WTC11 (cell line): ENCODE measurements at regions not wholly inside any gene's neighbourhood (a gene's known extent, or its start where the extent isn't known, plus 50 kb on each side); places are given as distances from the start of the nearest gene placed in this dataset.

Experiments used
- CTCF ChIP-seq: fragments of 200-600 bp; IDR thresholded peaks from 2 replicates; pipeline ENCODE4 v1.8.0; 2022; ENCODE audit warnings: antibody characterized with exemption
- FOXP4 ChIP-seq: sonication (generic); formaldehyde crosslinking; IDR thresholded peaks from 2 replicates; pipeline ENCODE4 v1.8.0; 2022; ENCODE audit warnings: mild to moderate bottlenecking, missing genetic modification reagents
- MAX ChIP-seq: sonication (generic); formaldehyde crosslinking; IDR thresholded peaks from 2 replicates; pipeline ENCODE4 v1.8.0; 2022; ENCODE audit warnings: mild to moderate bottlenecking, missing genetic modification reagents
- NFATC4 ChIP-seq: fragments of 250-450 bp; sonication (Bioruptor Pico); IDR thresholded peaks from 2 replicates; pipeline ENCODE4 v1.9.0; 2021; ENCODE audit warnings: mild to moderate bottlenecking
- ZNF232 ChIP-seq: sonication (generic); formaldehyde crosslinking; IDR thresholded peaks from 2 replicates; pipeline ENCODE4 v1.8.0; 2022; ENCODE audit warnings: mild to moderate bottlenecking, missing genetic modification reagents

GRCh38 chr10:30536578-30536977 lies 93.0 kb downstream of the LYZL2 start:
- TF ChIP-seq FOXP4 (CRISPR knock-in tag) (no peak), CTCF (no peak), MAX (CRISPR knock-in tag) (no peak), ZNF232 (CRISPR knock-in tag) (no peak), NFATC4 (CRISPR knock-in tag) (no peak)
